ENCODE measurements at regions not wholly inside any gene's neighbourhood (a gene's known extent, or its start where the extent isn't known, plus 50 kb on each side); places are given as distances from the start of the nearest gene placed in this dataset.

DNA sequence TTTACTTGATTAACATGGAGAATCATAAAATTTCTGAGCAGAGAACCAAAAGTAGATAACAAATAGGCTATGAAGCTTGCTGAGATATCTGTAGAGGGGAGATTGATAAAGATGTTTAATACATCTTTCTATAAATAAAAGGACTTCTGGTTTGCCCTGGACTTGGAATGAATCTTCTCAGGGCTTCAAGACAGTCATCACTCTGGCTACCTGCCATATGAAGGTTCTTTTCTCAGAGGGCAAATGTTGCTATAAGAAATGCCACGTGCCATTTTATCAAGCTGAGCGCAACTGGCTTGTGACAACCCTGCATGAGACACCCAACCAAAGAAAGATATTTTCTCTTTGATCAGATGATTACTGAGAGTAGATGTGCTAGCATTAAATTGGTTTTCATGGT is 192.5 kb downstream of the WNT5A start:
- no peak for TF ChIP-seq CTCF (IDR thresholded peaks at IDR 0.05; ENCODE audit: low read depth, low read length)
- TF ChIP-seq MAX (IDR thresholded peaks at IDR 0.05; ENCODE audit: low read depth, low read length): no peak
- no peak for TF ChIP-seq MYC (IDR thresholded peaks at IDR 0.05; ENCODE audit: low read depth, low read length)
